ENCODE measurements at regions not wholly inside any gene's neighbourhood (a gene's known extent, or its start where the extent isn't known, plus 50 kb on each side); places are given as distances from the start of the nearest gene placed in this dataset.

DNA sequence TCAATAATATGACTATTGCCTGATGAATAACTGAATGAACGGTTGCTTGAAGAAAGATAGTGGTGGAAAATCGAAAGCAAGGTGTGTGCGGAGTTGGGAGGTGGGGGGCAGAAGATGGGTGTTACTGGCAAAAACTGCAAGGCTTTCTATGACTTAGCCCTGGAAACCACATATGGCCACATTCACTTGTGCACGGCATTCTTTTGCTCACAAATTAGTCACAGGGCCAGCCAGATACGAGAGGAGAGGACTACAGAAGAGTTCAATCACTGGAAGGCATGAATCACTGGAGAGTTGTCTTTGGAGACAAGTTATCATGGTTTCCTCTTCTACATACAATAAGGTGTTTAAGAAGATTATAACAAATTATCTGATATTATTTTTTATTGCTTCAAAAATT is 626.5 kb upstream of the CPEB2 start:
- ChIA-PET CTCF (no interaction called here), POLR2A (no interaction called here)
- no peaks in the 10 kb centered on the region for H3K36me3 ChIP-seq (ENCODE audit: control insufficient read depth in 2 of 2, insufficient read depth in 1 of 2, low read length in 2 of 2)
- no peak overlapping the region for H3K27ac ChIP-seq (ENCODE audit: extremely low read depth, low read depth, low read length)
- TF ChIP-seq, protein P1, sequence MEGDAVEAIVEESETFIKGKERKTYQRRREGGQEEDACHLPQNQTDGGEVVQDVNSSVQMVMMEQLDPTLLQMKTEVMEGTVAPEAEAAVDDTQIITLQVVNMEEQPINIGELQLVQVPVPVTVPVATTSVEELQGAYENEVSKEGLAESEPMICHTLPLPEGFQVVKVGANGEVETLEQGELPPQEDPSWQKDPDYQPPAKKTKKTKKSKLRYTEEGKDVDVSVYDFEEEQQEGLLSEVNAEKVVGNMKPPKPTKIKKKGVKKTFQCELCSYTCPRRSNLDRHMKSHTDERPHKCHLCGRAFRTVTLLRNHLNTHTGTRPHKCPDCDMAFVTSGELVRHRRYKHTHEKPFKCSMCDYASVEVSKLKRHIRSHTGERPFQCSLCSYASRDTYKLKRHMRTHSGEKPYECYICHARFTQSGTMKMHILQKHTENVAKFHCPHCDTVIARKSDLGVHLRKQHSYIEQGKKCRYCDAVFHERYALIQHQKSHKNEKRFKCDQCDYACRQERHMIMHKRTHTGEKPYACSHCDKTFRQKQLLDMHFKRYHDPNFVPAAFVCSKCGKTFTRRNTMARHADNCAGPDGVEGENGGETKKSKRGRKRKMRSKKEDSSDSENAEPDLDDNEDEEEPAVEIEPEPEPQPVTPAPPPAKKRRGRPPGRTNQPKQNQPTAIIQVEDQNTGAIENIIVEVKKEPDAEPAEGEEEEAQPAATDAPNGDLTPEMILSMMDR (tag by site-specific recombination; IDR thresholded peaks at IDR 0.05), result no peak
- TF ChIP-seq, protein P2, sequence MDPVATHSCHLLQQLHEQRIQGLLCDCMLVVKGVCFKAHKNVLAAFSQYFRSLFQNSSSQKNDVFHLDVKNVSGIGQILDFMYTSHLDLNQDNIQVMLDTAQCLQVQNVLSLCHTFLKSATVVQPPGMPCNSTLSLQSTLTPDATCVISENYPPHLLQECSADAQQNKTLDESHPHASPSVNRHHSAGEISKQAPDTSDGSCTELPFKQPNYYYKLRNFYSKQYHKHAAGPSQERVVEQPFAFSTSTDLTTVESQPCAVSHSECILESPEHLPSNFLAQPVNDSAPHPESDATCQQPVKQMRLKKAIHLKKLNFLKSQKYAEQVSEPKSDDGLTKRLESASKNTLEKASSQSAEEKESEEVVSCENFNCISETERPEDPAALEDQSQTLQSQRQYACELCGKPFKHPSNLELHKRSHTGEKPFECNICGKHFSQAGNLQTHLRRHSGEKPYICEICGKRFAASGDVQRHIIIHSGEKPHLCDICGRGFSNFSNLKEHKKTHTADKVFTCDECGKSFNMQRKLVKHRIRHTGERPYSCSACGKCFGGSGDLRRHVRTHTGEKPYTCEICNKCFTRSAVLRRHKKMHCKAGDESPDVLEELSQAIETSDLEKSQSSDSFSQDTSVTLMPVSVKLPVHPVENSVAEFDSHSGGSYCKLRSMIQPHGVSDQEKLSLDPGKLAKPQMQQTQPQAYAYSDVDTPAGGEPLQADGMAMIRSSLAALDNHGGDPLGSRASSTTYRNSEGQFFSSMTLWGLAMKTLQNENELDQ (tag by site-specific recombination; IDR thresholded peaks at IDR 0.05; ENCODE audit: low read depth), result no peak
- no peak overlapping the region for H3K4me3 ChIP-seq (ENCODE audit: low read depth, low read length)
- H3K9me3 ChIP-seq (ENCODE audit: control insufficient read depth, insufficient read depth, low read depth, low read length), result no peaks in the 10 kb centered on the region
- H3K4me1 ChIP-seq (ENCODE audit: control insufficient read depth, insufficient read depth, low read length), result no peaks in the 10 kb centered on the region

DNA sequence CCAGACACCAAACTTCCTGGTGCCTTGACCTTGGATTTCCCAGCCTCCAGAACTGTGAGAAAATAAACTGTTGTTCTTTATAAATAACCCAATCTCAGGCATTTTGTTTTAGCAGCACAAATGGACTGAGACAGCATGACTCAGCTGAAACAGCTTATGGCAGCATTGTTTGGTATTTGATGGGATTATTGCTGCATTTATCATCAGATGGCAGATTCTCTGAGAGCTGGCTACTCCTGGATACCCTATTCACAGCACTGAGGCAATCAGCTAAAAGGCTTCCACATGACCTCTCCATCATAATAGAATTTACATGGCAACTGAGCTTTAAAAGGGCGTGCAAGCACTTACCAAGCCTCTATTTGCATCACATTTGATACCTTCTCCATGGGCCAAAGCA is 623.1 kb upstream of the CPEB2 start:
- Histone ChIP-seq H3K4me1 (ENCODE audit: control insufficient read depth, insufficient read depth, low read length) (no peaks in the 10 kb centered on the region), H3K27ac (ENCODE audit: extremely low read depth, low read depth, low read length) (no peak overlapping the region), H3K9me3 (ENCODE audit: control insufficient read depth, insufficient read depth, low read depth, low read length) (no peaks in the 10 kb centered on the region), H3K4me3 (ENCODE audit: low read depth, low read length) (no peak overlapping the region), H3K36me3 (ENCODE audit: control insufficient read depth in 2 of 2, insufficient read depth in 1 of 2, low read length in 2 of 2) (no peaks in the 10 kb centered on the region)
- POLR2A ChIA-PET, result no interaction called here
- TF ChIP-seq ZNF24 (tag by site-specific recombination; IDR thresholded peaks at IDR 0.05) (no peak), ZNF571 (tag by site-specific recombination; IDR thresholded peaks at IDR 0.05) (no peak), ZNF133 (tag by site-specific recombination; IDR thresholded peaks at IDR 0.05) (no peak), ZNF501 (tag by site-specific recombination; IDR thresholded peaks at IDR 0.05) (no peak), ZNF311 (tag by site-specific recombination; IDR thresholded peaks at IDR 0.05; ENCODE audit: borderline replicate concordance) (no peak), ZNF239 (tag by site-specific recombination; IDR thresholded peaks at IDR 0.05) (no peak), KLF1 (tag by site-specific recombination; IDR thresholded peaks at IDR 0.05) (no peak), ZFP3 (tag by site-specific recombination; IDR thresholded peaks at IDR 0.05; ENCODE audit: low read depth) (no peak), ZNF138 (tag by site-specific recombination; IDR thresholded peaks at IDR 0.05; ENCODE audit: borderline replicate concordance) (no peak), YY1 (tag by site-specific recombination; IDR thresholded peaks at IDR 0.05) (no peak), ZSCAN23 (tag by site-specific recombination; IDR thresholded peaks at IDR 0.05) (no peak), ZNF843 (tag by site-specific recombination; IDR thresholded peaks at IDR 0.05) (no peak), ZBTB48 (tag by site-specific recombination; IDR thresholded peaks at IDR 0.05) (no peak), ZNF350 (tag by site-specific recombination; IDR thresholded peaks at IDR 0.05) (no peak)
- TF ChIP-seq, protein P3, sequence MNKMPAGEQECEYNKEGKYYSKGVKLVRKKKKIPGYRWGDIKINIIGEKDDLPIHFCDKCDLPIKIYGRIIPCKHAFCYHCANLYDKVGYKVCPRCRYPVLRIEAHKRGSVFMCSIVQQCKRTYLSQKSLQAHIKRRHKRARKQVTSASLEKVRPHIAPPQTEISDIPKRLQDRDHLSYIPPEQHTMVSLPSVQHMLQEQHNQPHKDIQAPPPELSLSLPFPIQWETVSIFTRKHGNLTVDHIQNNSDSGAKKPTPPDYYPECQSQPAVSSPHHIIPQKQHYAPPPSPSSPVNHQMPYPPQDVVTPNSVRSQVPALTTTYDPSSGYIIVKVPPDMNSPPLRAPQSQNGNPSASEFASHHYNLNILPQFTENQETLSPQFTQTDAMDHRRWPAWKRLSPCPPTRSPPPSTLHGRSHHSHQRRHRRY (tag by site-specific recombination; IDR thresholded peaks at IDR 0.05), result no peak
- TF ChIP-seq, protein P4, sequence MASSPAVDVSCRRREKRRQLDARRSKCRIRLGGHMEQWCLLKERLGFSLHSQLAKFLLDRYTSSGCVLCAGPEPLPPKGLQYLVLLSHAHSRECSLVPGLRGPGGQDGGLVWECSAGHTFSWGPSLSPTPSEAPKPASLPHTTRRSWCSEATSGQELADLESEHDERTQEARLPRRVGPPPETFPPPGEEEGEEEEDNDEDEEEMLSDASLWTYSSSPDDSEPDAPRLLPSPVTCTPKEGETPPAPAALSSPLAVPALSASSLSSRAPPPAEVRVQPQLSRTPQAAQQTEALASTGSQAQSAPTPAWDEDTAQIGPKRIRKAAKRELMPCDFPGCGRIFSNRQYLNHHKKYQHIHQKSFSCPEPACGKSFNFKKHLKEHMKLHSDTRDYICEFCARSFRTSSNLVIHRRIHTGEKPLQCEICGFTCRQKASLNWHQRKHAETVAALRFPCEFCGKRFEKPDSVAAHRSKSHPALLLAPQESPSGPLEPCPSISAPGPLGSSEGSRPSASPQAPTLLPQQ (tag by site-specific recombination; IDR thresholded peaks at IDR 0.05), result no peak
- TF ChIP-seq, protein P5, sequence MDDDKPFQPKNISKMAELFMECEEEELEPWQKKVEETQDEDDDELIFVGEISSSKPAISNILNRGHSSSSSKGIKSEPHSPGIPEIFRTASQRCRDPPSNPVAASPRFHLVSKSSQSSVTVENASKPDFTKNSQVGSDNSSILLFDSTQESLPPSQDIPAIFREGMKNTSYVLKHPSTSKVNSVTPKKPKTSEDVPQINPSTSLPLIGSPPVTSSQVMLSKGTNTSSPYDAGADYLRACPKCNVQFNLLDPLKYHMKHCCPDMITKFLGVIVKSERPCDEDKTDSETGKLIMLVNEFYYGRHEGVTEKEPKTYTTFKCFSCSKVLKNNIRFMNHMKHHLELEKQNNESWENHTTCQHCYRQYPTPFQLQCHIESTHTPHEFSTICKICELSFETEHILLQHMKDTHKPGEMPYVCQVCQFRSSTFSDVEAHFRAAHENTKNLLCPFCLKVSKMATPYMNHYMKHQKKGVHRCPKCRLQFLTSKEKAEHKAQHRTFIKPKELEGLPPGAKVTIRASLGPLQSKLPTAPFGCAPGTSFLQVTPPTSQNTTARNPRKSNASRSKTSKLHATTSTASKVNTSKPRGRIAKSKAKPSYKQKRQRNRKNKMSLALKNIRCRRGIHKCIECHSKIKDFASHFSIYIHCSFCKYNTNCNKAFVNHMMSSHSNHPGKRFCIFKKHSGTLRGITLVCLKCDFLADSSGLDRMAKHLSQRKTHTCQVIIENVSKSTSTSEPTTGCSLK (tag by site-specific recombination; IDR thresholded peaks at IDR 0.05), result no peak
- CTCF ChIA-PET, result no interaction called here

All from HEK293 (cell line).